GM13976 (cell line): ENCODE measurements at regions not wholly inside any gene's neighbourhood (a gene's known extent, or its start where the extent isn't known, plus 50 kb on each side); places are given as distances from the start of the nearest gene placed in this dataset.

Experiments used
- DNase-seq: peaks from one replicate; pipeline ENCODE4 v3.0.0; 2012; ENCODE audit warnings: low spot score
- in situ Hi-C: fragments of 300-500 bp; cut with MboI; formaldehyde crosslinking; loops from one replicate; pipeline ENCODE4 v1.12.0; 2022; ENCODE audit warnings: low sequenced_read_pairs, mixed read lengths, inconsistent platforms; ENCODE audit not compliant: unreplicated experiment
- TF ChIP-seq, protein P1 (sequence below): IDR thresholded peaks from 2 replicates; pipeline ENCODE4 v1.5.1; 2012; ENCODE audit warnings: borderline replicate concordance, mild to moderate bottlenecking; ENCODE audit not compliant: insufficient read depth; ENCODE audit errors: extremely low read depth, missing control alignments, control extremely low read depth

DNA sequence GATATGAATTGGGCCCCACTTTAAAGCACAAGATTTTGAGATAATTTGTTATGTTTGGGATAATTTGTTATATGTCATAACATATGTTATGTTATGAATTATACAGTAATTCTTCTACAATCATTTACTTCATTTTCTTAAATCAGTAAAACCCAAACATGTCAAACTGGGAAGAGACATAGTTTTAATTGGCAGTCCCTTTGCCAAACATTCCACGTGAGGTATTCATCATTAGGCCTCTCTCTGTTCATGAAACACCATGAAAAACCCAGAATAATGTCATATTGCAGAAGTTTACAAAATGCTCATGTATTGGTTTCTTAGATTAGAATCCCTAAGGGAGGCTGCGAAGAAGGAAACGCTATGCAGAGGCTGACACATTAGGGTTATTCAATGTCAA lies 89.4 kb upstream of the PDE10A start:
- TF ChIP-seq, protein P1, sequence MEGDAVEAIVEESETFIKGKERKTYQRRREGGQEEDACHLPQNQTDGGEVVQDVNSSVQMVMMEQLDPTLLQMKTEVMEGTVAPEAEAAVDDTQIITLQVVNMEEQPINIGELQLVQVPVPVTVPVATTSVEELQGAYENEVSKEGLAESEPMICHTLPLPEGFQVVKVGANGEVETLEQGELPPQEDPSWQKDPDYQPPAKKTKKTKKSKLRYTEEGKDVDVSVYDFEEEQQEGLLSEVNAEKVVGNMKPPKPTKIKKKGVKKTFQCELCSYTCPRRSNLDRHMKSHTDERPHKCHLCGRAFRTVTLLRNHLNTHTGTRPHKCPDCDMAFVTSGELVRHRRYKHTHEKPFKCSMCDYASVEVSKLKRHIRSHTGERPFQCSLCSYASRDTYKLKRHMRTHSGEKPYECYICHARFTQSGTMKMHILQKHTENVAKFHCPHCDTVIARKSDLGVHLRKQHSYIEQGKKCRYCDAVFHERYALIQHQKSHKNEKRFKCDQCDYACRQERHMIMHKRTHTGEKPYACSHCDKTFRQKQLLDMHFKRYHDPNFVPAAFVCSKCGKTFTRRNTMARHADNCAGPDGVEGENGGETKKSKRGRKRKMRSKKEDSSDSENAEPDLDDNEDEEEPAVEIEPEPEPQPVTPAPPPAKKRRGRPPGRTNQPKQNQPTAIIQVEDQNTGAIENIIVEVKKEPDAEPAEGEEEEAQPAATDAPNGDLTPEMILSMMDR: no peak

DNA sequence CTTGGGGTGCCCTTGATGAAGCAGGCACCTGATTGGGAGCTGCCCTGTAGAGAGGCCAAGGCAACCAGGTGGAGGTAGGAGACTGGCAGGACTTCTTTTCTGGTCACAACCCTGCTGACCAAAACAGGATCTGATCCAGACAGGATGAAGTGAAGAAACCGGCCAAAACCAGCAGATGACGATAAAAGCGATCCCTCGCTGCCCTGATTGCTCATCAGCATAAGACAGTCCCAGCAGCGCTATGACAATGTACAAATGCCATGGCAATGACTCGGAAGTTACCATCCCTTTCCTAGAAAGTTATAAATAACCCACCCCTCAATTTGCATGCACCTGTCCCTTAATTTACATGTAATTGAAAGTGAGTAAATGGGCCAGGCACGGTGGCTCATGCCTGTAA lies 88.4 kb upstream of the PDE10A start:
- DNase-seq: no peak
- in situ Hi-C loops: no loop called here
- TF ChIP-seq, protein P1: no peak

More for the DNA sequence above, 89.4 kb upstream of the PDE10A start:
- in situ Hi-C loops: no loop called here
- no peak for DNase-seq

- TF ChIP-seq, protein P1: no peak
- in situ Hi-C loops: no loop called here
- no peak for DNase-seq
Measured at GRCh38 chr6:165749163-165749562, 86.1 kb upstream of the PDE10A start.

GRCh38 chr6:165748390-165748789 lies 85.3 kb upstream of the PDE10A start:
- no peak for DNase-seq
- TF ChIP-seq, protein P1: no peak
- in situ Hi-C loops: no loop called here

DNA sequence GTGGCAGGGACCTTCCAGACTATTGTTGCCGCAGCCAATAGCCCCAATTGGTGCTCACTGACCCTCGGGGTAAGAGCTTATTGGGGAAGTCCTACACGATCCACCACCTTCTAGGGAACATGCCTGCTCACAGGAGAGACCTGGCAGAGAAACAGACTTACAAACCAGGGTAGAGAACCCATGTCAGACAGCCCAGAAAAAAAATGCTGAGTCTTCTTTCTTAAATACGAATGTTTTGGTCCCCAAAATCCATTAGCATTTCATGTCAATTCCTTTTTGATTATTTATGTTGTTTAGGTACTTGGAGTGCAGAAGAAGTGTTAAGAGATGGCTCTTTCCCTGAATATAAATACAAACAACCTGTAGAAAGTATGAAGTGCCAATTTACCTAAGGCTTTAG lies 84.9 kb upstream of the PDE10A start:
- no peak for DNase-seq
- in situ Hi-C loops: no loop called here
- TF ChIP-seq, protein P1: no peak

DNA sequence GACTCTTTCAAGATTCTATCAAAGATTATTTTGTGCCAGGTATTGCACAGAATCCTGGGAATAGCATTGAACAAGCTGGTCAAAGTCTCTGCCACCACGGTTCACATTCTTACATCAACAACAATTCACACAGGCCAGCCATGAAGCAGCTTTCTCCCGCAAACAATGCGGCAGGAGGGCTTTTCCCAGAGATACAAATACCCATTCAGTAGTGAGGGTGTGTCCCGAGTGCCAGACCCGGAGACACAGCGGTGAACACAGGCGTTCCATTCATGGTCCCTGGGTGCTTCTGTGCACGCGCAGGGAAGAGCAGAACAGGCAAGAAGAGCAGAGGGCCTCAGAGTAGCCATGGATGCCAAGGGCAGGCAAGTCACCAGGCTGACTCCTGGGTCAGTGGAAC lies 83.3 kb upstream of the PDE10A start:
- DNase-seq: no peak
- in situ Hi-C loops: no loop called here
- TF ChIP-seq, protein P1: no peak

DNA sequence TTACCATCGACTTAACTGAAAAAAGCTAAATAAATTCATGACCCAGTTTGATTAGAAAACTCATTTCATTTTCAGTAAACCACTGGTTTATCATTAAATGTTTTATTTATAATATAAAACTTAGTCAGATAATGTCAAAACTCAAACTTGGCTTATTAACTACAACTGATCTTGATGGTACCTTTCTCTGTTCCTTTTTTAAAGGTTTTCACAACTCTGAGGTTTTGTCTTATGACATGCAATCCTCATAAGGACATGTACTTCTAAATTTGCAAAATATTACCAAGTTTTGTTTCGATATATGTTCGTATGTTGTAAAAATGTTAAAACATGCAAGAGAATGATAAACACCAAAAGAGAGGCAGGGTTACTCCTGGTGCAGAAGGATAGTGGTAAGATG lies 82.5 kb upstream of the PDE10A start:
- in situ Hi-C loops: no loop called here
- no peak for DNase-seq
- TF ChIP-seq, protein P1: no peak
